SW480 (cell line): ENCODE measurements at regions not wholly inside any gene's neighbourhood (a gene's known extent, or its start where the extent isn't known, plus 50 kb on each side); places are given as distances from the start of the nearest gene placed in this dataset.
"Not testable (repeated sequence)": the region's sequence is repeated elsewhere in the genome, so short reads cannot be mapped to it uniquely, and the experiment has no call there.

ENCODE experiments used
- DNase-seq: peaks from one replicate; pipeline ENCODE4 v3.0.0-alpha.2; 2016; ENCODE audit warnings: low spot score

DNA sequence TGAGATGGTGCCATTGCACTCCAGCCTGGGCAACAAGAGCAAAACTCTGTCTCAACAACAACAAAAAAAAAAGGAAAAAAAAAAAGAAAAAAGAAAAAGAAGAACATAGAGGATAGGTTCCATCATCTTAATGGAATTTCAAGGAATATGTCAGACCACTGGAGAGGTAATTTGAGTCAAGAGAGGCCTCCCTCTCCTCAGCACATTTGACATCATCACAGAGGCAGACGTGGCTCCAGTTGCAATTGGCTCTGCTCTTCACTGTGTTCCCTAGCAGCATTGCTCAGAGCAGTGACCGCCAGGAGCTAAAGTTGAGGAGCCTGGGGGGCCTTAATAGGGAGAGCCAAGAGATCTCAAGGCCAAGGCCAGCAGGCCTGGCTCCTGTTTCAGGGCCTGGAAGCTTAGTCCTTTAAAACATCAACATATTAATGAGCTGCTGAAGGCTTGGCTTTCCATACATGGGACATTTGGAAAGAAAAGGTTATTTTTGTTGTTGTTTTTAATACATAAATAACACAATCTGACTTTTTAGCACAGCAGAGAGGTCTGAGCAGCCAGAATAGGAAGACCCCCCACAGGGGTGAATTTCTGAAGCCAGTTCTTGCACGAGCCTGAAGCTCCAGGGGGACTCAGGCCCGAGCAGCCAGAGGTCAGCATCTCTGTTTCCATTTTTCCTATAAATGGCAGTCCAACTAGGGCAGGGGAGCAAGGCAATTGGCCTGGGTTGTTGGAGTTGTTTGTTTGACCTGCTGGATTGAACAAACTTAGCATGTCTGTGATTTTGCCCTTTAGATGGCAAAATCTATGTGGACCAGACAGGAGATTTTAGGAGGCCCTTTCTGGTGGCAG, 118.3 kb upstream of the FGGY start:
- DNase-seq = no peak

GRCh38 chr1:59179673-59180072, 117.2 kb upstream of the FGGY start:
- no peak for DNase-seq

GRCh38 chr1:59180735-59181134, 116.2 kb upstream of the FGGY start:
- no peak for DNase-seq

DNA sequence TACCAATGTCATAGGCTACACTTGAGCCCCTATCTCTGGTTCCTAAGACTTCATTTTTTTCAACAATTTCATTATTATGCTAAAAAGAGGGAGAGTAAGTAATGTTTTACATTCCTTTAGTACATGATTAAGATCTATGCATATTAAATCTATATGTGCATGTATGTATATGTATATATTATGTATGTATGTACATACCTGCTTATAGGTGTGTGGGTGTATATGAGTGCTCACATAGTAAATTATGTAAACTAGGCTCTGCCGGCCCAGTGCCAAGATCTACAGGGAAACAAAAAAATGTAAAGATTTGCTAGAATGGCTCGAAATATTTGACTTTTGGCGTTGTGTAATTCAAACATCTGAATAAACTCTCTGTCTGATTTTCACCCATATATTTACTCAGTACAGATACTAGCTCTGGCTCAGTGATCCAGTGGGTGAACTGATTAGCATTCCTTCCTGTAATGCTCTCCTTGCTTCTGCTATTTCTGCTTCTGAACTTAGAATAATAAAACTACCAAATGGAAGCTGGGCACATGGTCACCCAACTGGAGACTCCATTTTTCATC, 113.1 kb upstream of the FGGY start:
- DNase-seq = no peak

DNA sequence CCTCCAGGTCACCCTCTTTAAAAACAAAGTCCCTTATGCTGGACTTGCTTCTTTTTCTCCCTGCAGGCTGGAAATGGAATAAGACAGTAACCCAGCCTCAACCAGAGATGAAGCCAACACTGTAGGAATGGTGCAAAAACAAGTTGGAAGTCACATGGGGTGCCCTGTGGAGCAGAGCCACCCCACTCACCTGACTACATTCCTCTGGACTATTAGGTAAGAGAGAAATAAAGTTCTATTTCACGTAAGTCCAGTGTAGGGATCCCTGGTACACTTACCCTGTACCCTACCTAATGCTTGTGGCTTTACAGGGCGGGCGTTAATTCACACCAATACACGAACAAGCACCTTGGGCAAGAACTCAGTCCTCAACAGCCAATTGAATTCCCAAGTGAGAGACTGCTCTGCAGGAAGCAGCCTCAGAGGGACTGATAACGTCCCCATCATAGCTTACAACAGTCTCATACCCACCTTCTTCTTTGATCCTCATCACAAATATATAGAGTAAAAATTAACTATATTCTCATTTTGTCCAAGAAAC, 112.5 kb upstream of the FGGY start:
- DNase-seq = no peak

GRCh38 chr1:59185163-59185860, 111.6 kb upstream of the FGGY start:
- no peak for DNase-seq

DNA sequence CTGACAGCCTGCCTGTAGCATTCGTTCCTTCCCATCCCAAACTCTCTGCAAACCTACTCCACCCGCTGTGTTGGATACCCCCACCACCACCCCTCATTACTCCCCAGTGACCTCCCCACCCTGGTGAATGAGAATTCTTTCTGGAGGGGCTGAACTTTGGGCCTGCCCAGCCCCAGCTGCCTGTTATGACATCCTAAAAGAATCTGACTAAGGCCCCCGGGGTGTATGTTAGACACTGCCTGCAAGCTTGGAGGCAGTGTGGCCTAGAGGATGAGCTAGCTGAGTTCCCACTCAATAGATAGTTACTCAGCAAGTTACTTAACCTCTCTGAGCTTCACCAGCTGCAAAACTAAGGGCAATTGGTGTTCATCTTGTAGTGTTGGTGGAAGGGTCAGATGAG, 110.2 kb upstream of the FGGY start:
- DNase-seq = no peak

DNA sequence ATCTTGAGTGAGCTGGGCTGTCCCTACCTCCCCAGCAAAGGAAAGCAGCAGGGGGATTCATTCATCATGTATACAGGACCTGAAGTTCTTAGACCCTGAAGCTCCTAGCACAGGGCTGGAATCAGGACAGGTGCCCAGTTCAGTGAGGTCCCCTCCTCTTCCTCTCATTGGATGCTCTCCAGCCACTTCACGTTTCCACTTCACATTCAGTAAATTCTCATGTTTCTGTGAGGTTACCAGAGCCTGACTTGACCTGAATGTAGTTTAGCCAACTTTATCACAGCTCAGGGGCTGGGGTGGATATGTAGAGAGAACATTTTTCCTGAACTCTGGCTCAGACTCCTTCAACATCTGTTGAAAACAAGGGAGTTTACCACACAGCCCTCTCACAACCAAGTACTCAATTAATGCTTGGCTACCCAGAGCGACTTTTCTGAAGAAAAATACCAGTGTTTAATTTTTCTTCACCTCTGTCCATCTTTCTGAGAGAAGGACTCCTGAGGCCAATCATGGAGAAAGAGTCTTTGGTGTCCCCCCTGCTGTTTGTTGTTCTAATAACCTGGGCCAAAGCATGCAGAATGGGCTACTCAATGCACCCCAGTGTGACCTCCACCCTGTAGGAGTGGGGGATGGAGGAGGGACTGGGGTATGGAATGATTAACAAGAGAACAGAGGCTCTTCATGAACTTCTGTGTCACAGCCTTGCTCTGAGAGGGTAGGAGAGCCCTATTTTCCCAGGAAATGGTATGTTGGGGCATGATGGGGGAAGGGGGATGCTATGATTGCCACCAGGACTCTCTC, 108.3 kb upstream of the FGGY start:
- DNase-seq = no peak

- no peak for DNase-seq
Observed at GRCh38 chr1:59193443-59194093, 103.3 kb upstream of the FGGY start.

- DNase-seq = no peak
Observed at GRCh38 chr1:59194621-59195020, 102.3 kb upstream of the FGGY start.

DNA sequence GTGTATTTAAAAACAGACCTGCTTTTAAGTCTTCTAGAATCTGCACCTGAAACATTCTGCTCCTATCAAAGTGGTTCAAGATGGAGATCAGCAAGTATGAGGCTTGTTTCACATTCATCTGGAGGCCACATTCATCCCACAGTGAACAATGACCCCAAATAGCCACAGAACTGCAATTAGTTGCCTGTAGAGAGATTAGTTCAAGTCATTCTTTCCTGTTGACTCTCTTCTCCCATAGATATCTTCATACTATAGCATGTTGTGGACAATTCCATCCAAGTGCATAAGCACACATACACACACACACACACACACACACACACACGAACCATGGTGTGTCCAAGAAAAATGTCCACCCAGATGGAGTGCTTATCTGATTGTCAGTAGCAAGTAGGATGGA, 101.7 kb upstream of the FGGY start:
- no peak for DNase-seq

- DNase-seq = no peak
Observed at GRCh38 chr1:59198564-59198963, 98.3 kb upstream of the FGGY start.

- DNase-seq = no peak
Observed at GRCh38 chr1:59199147-59199546, 97.7 kb upstream of the FGGY start.

DNA sequence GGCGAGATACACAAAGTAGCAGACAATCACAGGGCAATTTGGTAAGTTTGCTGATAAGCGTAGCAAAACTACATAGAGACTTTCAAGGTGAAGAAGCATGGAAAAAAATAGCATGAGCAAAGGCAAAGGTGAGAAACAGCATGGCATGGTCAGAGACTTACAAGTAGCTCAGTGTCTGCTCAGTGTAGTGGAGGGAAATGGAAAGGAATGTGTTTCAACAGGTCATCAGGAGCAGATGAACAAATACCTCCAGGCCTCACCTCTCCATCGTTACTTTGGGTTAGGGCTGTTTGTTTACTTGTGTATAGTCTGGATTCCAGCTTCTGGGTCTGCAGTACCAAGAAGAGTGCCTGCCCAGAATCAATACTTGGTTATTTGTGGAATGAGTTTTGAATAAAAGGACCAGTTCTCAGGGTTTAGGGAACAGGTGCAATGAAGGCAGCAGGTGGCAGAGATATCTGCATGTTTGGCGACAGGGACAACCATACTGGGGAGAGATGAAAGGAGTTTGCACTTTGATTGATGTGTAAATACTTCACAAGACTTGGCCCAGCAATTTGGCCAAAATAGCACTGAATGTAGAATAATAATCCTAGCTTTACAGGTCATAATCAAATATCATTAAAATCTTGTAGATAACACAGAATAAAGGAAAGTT, 97.0 kb upstream of the FGGY start:
- DNase-seq = peak; percentile 14

GRCh38 chr1:59201341-59201740, 95.6 kb upstream of the FGGY start:
- DNase-seq = no peak

DNA sequence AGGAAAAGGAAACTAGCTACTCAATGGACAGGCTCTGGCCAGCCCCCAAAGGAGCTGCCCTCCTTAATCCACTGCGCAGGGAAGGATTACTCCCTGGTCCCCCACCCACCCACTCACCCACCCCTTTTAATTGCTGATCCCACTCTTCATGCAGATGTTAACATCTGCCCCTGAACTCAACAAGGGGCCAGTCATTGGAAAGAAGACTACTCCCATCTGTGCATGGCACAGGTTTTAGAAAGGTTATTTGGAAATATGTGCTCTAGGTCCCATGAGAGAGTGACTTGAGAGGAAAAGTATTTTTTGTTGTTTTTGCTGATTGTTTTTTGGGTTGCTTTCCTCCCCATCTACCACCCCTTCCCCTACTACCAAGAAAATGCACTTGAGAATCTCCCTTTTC, 94.4 kb upstream of the FGGY start:
- no peak for DNase-seq

- DNase-seq = no peak
Observed at GRCh38 chr1:59204001-59204400, 92.9 kb upstream of the FGGY start.

GRCh38 chr1:59206616-59207015, 90.3 kb upstream of the FGGY start:
- not testable (repeated sequence) for DNase-seq

DNA sequence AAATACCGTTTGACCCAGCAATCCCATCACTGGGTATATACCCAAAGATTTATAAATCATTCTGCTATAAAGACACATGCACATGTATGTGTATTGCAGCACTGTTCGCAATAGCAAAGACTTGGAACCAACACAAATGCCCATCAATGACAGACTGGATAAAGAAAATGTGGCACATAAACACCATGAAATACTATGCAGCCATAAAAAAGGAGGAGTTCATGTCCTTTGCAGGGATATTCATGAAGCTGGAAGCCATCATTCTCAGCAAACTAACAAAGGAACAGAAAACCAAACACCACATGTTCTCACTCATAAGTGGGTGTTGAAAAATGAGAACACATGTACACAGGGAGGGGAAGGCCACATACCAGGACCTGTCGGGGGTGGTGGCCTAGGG, 86.5 kb upstream of the FGGY start:
- not testable (repeated sequence) for DNase-seq

- no peak for DNase-seq
Observed at GRCh38 chr1:59212706-59213105, 84.2 kb upstream of the FGGY start.
